ENCODE measurements at regions not wholly inside any gene's neighbourhood (a gene's known extent, or its start where the extent isn't known, plus 50 kb on each side); places are given as distances from the start of the nearest gene placed in this dataset.

DNA sequence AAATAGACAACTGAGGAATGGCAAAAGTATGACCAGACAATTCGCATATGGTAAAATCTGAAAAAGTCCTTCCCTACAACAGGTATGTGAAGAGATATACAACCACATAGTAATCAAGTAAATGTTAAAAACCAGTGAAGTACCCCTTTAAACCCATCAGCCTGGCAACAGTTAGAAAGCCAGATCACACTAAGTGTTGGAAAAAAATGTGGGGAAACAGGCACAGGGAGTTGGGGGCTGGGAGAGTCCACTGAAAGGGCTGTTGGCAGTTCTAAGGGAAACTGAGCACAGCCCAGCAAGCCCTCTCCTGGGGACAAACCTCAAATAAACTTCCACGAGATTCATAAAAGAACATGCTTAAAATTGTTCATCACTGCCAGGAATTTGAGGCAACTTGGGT, 242.1 kb downstream of the BUD13 start:
- no peaks in the 10 kb centered on the region for H3K36me3 ChIP-seq (ENCODE audit: control insufficient read depth in 4 of 4, insufficient read depth in 3 of 4, low read depth in 1 of 4, low read length in 3 of 4)
- no peak overlapping the region for H3K9ac ChIP-seq (ENCODE audit: low read depth in 1 of 2, low read length in 2 of 2)
- TF ChIP-seq HNF4G (IDR thresholded peaks at IDR 0.05) = no peak
- no peak for TF ChIP-seq YY1 (IDR thresholded peaks at IDR 0.05)
- no peak for TF ChIP-seq TAF1 (conservative IDR thresholded peaks at IDR 0.05)
- no peak for TF ChIP-seq HNF4A (conservative IDR thresholded peaks at IDR 0.05)
- TF ChIP-seq GABPA (IDR thresholded peaks at IDR 0.05 in 1 of 2, conservative IDR thresholded peaks at IDR 0.05 in 1 of 2) = no peak
- TF ChIP-seq, protein P1, sequence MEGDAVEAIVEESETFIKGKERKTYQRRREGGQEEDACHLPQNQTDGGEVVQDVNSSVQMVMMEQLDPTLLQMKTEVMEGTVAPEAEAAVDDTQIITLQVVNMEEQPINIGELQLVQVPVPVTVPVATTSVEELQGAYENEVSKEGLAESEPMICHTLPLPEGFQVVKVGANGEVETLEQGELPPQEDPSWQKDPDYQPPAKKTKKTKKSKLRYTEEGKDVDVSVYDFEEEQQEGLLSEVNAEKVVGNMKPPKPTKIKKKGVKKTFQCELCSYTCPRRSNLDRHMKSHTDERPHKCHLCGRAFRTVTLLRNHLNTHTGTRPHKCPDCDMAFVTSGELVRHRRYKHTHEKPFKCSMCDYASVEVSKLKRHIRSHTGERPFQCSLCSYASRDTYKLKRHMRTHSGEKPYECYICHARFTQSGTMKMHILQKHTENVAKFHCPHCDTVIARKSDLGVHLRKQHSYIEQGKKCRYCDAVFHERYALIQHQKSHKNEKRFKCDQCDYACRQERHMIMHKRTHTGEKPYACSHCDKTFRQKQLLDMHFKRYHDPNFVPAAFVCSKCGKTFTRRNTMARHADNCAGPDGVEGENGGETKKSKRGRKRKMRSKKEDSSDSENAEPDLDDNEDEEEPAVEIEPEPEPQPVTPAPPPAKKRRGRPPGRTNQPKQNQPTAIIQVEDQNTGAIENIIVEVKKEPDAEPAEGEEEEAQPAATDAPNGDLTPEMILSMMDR (IDR thresholded peaks at IDR 0.05; ENCODE audit: low read depth, low read length, missing input control) = no peak
- no peak for TF ChIP-seq RXRA (IDR thresholded peaks at IDR 0.05)
- no peak for TF ChIP-seq FOXA1 (IDR thresholded peaks at IDR 0.05)
- no peak for TF ChIP-seq JUND (IDR thresholded peaks at IDR 0.05)
- TF ChIP-seq, protein P2, sequence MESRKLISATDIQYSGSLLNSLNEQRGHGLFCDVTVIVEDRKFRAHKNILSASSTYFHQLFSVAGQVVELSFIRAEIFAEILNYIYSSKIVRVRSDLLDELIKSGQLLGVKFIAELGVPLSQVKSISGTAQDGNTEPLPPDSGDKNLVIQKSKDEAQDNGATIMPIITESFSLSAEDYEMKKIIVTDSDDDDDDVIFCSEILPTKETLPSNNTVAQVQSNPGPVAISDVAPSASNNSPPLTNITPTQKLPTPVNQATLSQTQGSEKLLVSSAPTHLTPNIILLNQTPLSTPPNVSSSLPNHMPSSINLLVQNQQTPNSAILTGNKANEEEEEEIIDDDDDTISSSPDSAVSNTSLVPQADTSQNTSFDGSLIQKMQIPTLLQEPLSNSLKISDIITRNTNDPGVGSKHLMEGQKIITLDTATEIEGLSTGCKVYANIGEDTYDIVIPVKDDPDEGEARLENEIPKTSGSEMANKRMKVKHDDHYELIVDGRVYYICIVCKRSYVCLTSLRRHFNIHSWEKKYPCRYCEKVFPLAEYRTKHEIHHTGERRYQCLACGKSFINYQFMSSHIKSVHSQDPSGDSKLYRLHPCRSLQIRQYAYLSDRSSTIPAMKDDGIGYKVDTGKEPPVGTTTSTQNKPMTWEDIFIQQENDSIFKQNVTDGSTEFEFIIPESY (IDR thresholded peaks at IDR 0.05) = no peak
- no peak overlapping the region for H3K27ac ChIP-seq (ENCODE audit: low read depth in 1 of 2, low read length in 2 of 2)
- H3K4me3 ChIP-seq (ENCODE audit: low read depth in 1 of 3, low read length in 3 of 3) = no peak overlapping the region
- H3K4me1 ChIP-seq (ENCODE audit: control insufficient read depth in 4 of 4, insufficient read depth in 4 of 4, low read length in 3 of 4) = no peaks in the 10 kb centered on the region
- peaks cover 0 to 5% (median 0%) of the 10 kb centered on the region in 4 donors for H3K27me3 ChIP-seq (ENCODE audit: control insufficient read depth in 4 of 4, insufficient read depth in 4 of 4, low read length in 3 of 4)
- no peak for DNase-seq (ENCODE audit: low spot score)
- 86% methylated on average over 2 of the region's 2 CpGs for WGBS
- peaks cover 0 to 9% (median 1%) of the 10 kb centered on the region in 4 donors for H3K9me3 ChIP-seq (ENCODE audit: control insufficient read depth in 4 of 4, low read length in 3 of 4)

DNA sequence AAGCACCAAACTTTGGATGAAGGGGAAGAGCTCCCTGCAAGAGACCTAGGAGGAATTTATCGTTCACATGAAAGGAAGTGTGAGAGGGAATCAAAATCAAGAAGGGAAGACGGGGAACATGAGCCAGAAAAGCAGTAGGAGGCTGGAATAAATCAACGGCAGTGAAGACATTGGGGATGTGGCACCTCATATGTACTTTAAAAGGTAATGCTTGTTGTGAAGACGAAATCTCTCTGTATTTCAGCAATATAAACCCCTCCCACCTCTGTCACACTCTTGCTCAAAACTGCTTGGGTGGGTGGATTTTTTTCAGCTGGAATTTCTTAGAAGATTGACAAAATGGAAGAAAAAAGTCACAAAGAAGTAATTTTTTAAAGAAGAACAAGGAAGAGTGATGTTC, 243.5 kb downstream of the BUD13 start:
- Histone ChIP-seq H3K4me3 (ENCODE audit: low read depth in 1 of 3, low read length in 3 of 3) (no peak overlapping the region), H3K9ac (ENCODE audit: low read depth in 1 of 2, low read length in 2 of 2) (no peak overlapping the region), H3K27me3 (ENCODE audit: control insufficient read depth in 4 of 4, insufficient read depth in 4 of 4, low read length in 3 of 4) (peaks cover 0 to 5% (median 0%) of the 10 kb centered on the region in 4 donors), H3K36me3 (ENCODE audit: control insufficient read depth in 4 of 4, insufficient read depth in 3 of 4, low read depth in 1 of 4, low read length in 3 of 4) (no peaks in the 10 kb centered on the region), H3K27ac (ENCODE audit: low read depth in 1 of 2, low read length in 2 of 2) (no peak overlapping the region), H3K4me1 (ENCODE audit: control insufficient read depth in 4 of 4, insufficient read depth in 4 of 4, low read length in 3 of 4) (no peaks in the 10 kb centered on the region), H3K9me3 (ENCODE audit: control insufficient read depth in 4 of 4, low read length in 3 of 4) (peaks cover 0 to 9% (median 1%) of the 10 kb centered on the region in 4 donors)
- DNase-seq (ENCODE audit: low spot score) = no peak
- WGBS = 56% methylated on average over 4 of the region's 4 CpGs
- TF ChIP-seq RXRA (IDR thresholded peaks at IDR 0.05) = no peak
- no peak for TF ChIP-seq FOXA1 (IDR thresholded peaks at IDR 0.05)
- TF ChIP-seq RAD21 (IDR thresholded peaks at IDR 0.05) = no peak
- no peak for TF ChIP-seq NR2F2 (IDR thresholded peaks at IDR 0.05)
- TF ChIP-seq, protein P3, sequence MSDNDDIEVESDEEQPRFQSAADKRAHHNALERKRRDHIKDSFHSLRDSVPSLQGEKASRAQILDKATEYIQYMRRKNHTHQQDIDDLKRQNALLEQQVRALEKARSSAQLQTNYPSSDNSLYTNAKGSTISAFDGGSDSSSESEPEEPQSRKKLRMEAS (IDR thresholded peaks at IDR 0.05) = no peak
- TF ChIP-seq GABPA (IDR thresholded peaks at IDR 0.05 in 1 of 2, conservative IDR thresholded peaks at IDR 0.05 in 1 of 2) = no peak
- TF ChIP-seq JUND (IDR thresholded peaks at IDR 0.05) = no peak
- no peak for TF ChIP-seq SP1 (IDR thresholded peaks at IDR 0.05)
- TF ChIP-seq HNF4A (conservative IDR thresholded peaks at IDR 0.05) = no peak
- TF ChIP-seq, protein P4, sequence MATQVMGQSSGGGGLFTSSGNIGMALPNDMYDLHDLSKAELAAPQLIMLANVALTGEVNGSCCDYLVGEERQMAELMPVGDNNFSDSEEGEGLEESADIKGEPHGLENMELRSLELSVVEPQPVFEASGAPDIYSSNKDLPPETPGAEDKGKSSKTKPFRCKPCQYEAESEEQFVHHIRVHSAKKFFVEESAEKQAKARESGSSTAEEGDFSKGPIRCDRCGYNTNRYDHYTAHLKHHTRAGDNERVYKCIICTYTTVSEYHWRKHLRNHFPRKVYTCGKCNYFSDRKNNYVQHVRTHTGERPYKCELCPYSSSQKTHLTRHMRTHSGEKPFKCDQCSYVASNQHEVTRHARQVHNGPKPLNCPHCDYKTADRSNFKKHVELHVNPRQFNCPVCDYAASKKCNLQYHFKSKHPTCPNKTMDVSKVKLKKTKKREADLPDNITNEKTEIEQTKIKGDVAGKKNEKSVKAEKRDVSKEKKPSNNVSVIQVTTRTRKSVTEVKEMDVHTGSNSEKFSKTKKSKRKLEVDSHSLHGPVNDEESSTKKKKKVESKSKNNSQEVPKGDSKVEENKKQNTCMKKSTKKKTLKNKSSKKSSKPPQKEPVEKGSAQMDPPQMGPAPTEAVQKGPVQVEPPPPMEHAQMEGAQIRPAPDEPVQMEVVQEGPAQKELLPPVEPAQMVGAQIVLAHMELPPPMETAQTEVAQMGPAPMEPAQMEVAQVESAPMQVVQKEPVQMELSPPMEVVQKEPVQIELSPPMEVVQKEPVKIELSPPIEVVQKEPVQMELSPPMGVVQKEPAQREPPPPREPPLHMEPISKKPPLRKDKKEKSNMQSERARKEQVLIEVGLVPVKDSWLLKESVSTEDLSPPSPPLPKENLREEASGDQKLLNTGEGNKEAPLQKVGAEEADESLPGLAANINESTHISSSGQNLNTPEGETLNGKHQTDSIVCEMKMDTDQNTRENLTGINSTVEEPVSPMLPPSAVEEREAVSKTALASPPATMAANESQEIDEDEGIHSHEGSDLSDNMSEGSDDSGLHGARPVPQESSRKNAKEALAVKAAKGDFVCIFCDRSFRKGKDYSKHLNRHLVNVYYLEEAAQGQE (IDR thresholded peaks at IDR 0.05) = no peak
- TF ChIP-seq, protein P2 (IDR thresholded peaks at IDR 0.05) = no peak
- TF ChIP-seq FOXA2 (IDR thresholded peaks at IDR 0.05) = no peak
- TF ChIP-seq, protein P1 (IDR thresholded peaks at IDR 0.05; ENCODE audit: low read depth, low read length, missing input control) = no peak
- TF ChIP-seq, protein P5, sequence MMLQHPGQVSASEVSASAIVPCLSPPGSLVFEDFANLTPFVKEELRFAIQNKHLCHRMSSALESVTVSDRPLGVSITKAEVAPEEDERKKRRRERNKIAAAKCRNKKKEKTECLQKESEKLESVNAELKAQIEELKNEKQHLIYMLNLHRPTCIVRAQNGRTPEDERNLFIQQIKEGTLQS (IDR thresholded peaks at IDR 0.05) = no peak
